T-helper 2 cell treated with Interferon-gamma antibody and Interleukin-4, amounts not matched to agents 5 μg/mL and 100 μg/mL, for 36 hours (primary cell): ENCODE measurements at regions not wholly inside any gene's neighbourhood (a gene's known extent, or its start where the extent isn't known, plus 50 kb on each side); places are given as distances from the start of the nearest gene placed in this dataset.

Experiments used
- DNase-seq: peaks from one replicate; pipeline ENCODE4 v3.0.0; 2021; ENCODE audit warnings: low spot score
- H3K27ac Mint-ChIP-seq: one replicate; pipeline ENCODE4 v1.8.0; 2021; ENCODE audit warnings: mild to moderate bottlenecking, mixed read lengths
- H3K27me3 Mint-ChIP-seq: one replicate; pipeline ENCODE4 v1.8.0; 2021; ENCODE audit warnings: low read depth, mixed read lengths
- H3K36me3 Mint-ChIP-seq: one replicate; pipeline ENCODE4 v1.8.0; 2021; ENCODE audit warnings: low read depth, mixed read lengths
- H3K4me1 Mint-ChIP-seq: one replicate; pipeline ENCODE4 v1.8.0; 2021; ENCODE audit warnings: low read depth, mixed read lengths
- H3K4me3 Mint-ChIP-seq: one replicate; pipeline ENCODE4 v1.8.0; 2022; ENCODE audit warnings: mild to moderate bottlenecking, moderate library complexity, mixed read lengths
- H3K9me3 Mint-ChIP-seq: one replicate; pipeline ENCODE4 v1.8.0; 2021; ENCODE audit warnings: mixed read lengths

DNA sequence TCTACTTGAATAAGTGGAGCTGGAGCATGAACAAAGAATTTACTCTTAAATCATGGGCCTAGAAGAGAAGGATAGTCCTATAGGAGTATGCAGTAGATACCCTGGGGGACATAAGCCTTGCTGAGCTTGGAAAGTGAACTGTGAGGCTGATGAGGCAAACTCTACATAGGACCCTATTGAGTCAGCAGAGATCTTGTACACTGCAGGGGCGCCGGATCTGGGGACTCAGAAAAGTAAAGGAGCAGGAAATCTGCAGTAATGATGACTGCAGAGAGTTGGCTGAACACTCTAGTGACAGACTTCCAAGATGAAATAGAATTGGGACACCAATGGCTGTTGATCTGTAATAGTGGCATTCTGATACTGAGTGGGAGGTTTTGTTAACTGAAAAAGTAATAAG lies 543.7 kb downstream of the XIRP2 start:
- no peaks in the 10 kb centered on the region for H3K4me1 Mint-ChIP-seq
- H3K4me3 Mint-ChIP-seq = no peak overlapping the region
- no peak overlapping the region for H3K27ac Mint-ChIP-seq
- no peaks in the 10 kb centered on the region for H3K9me3 Mint-ChIP-seq
- no peak for DNase-seq
- no peaks in the 10 kb centered on the region for H3K36me3 Mint-ChIP-seq
- H3K27me3 Mint-ChIP-seq = no peaks in the 10 kb centered on the region

GRCh38 chr2:167430447-167430846 lies 542.2 kb downstream of the XIRP2 start:
- H3K9me3 Mint-ChIP-seq = no peaks in the 10 kb centered on the region
- no peaks in the 10 kb centered on the region for H3K27me3 Mint-ChIP-seq
- H3K4me3 Mint-ChIP-seq = no peak overlapping the region
- H3K27ac Mint-ChIP-seq = no peak overlapping the region
- H3K36me3 Mint-ChIP-seq = no peaks in the 10 kb centered on the region
- H3K4me1 Mint-ChIP-seq = no peaks in the 10 kb centered on the region
- DNase-seq = no peak

DNA sequence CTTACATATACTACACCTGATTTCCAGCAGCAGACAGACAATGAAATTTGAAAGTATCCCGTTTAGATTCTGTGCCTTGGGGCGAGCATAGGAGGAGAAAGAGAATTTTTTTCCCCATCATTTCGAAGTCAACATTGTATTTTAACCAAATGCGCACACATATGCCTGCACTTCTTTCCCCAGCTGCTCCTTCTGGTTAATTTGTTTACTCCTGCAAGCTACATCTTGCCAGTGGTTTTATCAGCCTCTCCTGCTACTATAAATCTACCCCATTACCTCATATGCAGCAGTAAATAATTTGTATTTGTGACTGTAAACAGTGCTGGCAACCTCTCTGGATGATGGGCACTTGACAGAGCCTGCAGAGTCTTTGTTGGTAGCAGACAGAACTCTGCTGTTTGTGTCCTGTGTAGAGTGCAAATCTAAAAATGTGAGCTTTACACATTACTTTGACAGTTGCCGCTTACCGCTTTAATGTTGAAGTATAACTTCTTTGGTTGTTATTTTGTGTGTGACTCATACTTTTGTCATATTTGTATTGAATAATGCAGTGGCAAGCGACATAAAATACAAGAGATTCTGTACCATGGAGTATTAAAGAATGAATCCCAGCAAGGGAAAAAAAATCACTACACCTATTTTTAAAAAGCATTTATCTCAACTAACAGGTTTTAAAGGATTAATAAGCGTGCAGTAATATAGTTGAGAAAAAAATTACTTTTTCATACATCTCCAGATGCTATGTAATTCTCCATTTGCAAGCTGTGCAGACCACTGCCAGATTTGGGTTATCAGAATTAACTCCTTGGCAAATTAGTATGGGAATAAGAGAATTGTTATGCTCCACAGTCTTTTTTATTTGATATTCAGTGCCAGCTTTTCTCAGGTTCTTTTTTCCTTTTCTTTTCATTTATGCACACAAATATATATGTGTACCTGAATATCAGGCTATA lies 536.8 kb downstream of the XIRP2 start:
- Mint-ChIP-seq H3K9me3 (no peaks in the 10 kb centered on the region), H3K36me3 (no peaks in the 10 kb centered on the region), H3K4me1 (no peaks in the 10 kb centered on the region), H3K27ac (no peak overlapping the region), H3K4me3 (no peak overlapping the region), H3K27me3 (no peaks in the 10 kb centered on the region)
- no peak for DNase-seq

GRCh38 chr2:167424221-167424620 lies 535.9 kb downstream of the XIRP2 start:
- no peaks in the 10 kb centered on the region for H3K9me3 Mint-ChIP-seq
- no peaks in the 10 kb centered on the region for H3K4me1 Mint-ChIP-seq
- H3K4me3 Mint-ChIP-seq = no peak overlapping the region
- H3K27ac Mint-ChIP-seq = no peak overlapping the region
- no peak for DNase-seq
- H3K27me3 Mint-ChIP-seq = no peaks in the 10 kb centered on the region
- H3K36me3 Mint-ChIP-seq = no peaks in the 10 kb centered on the region

- Mint-ChIP-seq H3K4me1 (no peaks in the 10 kb centered on the region), H3K9me3 (no peaks in the 10 kb centered on the region)
Measured at GRCh38 chr2:167423731-167424130, 535.5 kb downstream of the XIRP2 start.

GRCh38 chr2:167420211-167420610 lies 531.9 kb downstream of the XIRP2 start:
- Mint-ChIP-seq H3K27ac (no peak overlapping the region), H3K4me1 (no peaks in the 10 kb centered on the region), H3K9me3 (no peaks in the 10 kb centered on the region), H3K27me3 (no peaks in the 10 kb centered on the region), H3K36me3 (no peaks in the 10 kb centered on the region), H3K4me3 (no peak overlapping the region)
- DNase-seq = no peak

More at GRCh38 chr2:167423731-167424130, 535.5 kb downstream of the XIRP2 start:
- Mint-ChIP-seq H3K27me3 (no peaks in the 10 kb centered on the region), H3K4me3 (no peak overlapping the region), H3K27ac (no peak overlapping the region), H3K36me3 (no peaks in the 10 kb centered on the region)
- DNase-seq = no peak

GRCh38 chr2:167415068-167415467 lies 526.8 kb downstream of the XIRP2 start:
- Mint-ChIP-seq H3K9me3 (no peaks in the 10 kb centered on the region), H3K4me3 (no peak overlapping the region), H3K27me3 (no peaks in the 10 kb centered on the region), H3K36me3 (no peaks in the 10 kb centered on the region), H3K27ac (no peak overlapping the region), H3K4me1 (no peaks in the 10 kb centered on the region)
- no peak for DNase-seq

DNA sequence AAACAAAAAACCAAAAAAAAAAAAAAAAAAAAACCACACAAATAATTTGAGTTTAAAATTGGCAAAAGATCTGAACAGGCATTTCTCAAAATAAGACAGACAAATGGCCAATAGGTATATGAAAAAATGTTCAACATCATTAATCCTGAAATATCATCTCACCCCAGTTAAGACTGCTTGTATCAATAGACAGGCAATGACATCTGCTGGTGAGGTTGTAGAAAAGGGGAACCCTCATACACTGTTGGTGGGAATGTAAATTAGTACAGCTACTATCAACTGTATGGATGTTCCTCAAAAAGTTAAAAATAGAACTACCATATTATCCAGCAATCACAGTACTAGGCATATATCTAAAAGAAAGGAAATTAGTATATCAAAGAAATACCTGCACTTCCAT lies 523.1 kb downstream of the XIRP2 start:
- Mint-ChIP-seq H3K9me3 (no peaks in the 10 kb centered on the region), H3K36me3 (no peaks in the 10 kb centered on the region), H3K4me1 (no peaks in the 10 kb centered on the region), H3K4me3 (no peak overlapping the region), H3K27ac (no peak overlapping the region), H3K27me3 (no peaks in the 10 kb centered on the region)
- no peak for DNase-seq

DNA sequence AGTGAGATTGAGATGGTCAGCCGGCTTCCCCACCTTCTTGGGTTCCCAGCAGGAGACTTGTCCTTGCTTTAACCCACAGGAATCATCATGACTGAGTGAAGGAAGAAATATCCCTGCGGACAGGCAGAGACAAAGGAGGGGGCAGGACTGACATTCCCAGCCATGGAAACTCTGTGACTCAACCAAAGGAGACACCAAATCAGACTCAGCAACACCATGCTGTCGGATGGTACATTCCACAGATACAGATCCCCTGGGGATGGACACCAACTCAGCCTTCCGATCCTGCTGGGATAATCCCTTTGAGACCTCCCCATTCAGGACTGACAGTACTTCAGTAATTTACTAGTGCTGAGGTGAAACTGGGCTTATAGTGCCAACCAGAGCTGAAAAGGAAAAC lies 518.3 kb downstream of the XIRP2 start:
- no peak overlapping the region for H3K27ac Mint-ChIP-seq
- H3K4me1 Mint-ChIP-seq = no peaks in the 10 kb centered on the region
- no peaks in the 10 kb centered on the region for H3K36me3 Mint-ChIP-seq
- H3K9me3 Mint-ChIP-seq = no peaks in the 10 kb centered on the region
- H3K27me3 Mint-ChIP-seq = no peaks in the 10 kb centered on the region
- DNase-seq = no peak
- no peak overlapping the region for H3K4me3 Mint-ChIP-seq

- no peaks in the 10 kb centered on the region for H3K9me3 Mint-ChIP-seq
- no peaks in the 10 kb centered on the region for H3K27me3 Mint-ChIP-seq
- no peak for DNase-seq
- no peaks in the 10 kb centered on the region for H3K4me1 Mint-ChIP-seq
- no peaks in the 10 kb centered on the region for H3K36me3 Mint-ChIP-seq
- no peak overlapping the region for H3K27ac Mint-ChIP-seq
- no peak overlapping the region for H3K4me3 Mint-ChIP-seq
Measured at GRCh38 chr2:167404627-167405284, 516.5 kb downstream of the XIRP2 start.

DNA sequence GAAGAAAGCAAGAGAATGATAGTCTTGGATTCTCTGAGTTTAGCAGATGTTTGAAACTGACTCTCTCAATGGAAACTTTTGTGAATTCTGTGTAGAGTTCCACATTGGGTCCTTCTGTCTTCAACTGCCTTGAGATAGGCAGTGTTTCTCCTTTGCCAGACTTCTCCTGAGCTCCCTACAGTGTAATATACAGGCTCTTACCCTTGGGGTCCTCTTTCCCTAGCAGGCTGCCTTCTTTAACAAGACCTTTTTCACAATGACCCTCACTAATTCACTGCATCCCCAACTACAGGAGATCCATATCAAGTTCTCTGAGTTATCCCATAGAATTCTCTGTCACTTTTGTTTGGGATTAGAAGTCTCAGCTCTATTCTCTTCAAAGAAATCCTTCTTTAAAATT lies 513.0 kb downstream of the XIRP2 start:
- H3K9me3 Mint-ChIP-seq = no peaks in the 10 kb centered on the region
- DNase-seq = no peak
- H3K4me1 Mint-ChIP-seq = no peaks in the 10 kb centered on the region
- H3K27ac Mint-ChIP-seq = no peak overlapping the region
- H3K4me3 Mint-ChIP-seq = no peak overlapping the region
- no peaks in the 10 kb centered on the region for H3K27me3 Mint-ChIP-seq
- no peaks in the 10 kb centered on the region for H3K36me3 Mint-ChIP-seq

DNA sequence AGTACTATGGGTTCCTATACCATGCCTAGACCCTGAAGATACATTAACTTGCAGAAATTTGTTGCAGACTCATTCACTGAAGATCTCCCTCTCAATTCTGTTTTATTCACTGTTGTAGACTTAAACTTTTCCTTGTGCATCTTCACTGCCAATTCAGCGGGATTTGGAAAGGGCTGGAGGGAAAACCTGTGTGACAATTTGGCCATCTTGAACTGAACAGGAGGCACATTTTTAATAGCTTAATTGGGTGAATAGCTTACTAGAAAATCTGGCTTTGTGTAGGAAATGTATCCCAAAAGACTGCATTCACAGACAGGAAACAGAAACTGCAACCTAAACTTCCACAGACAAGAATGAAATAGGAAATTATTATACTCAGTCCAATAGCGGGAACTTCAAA lies 512.3 kb downstream of the XIRP2 start:
- no peak overlapping the region for H3K4me3 Mint-ChIP-seq
- no peaks in the 10 kb centered on the region for H3K36me3 Mint-ChIP-seq
- DNase-seq = no peak
- no peaks in the 10 kb centered on the region for H3K27me3 Mint-ChIP-seq
- H3K9me3 Mint-ChIP-seq = no peaks in the 10 kb centered on the region
- H3K4me1 Mint-ChIP-seq = no peaks in the 10 kb centered on the region
- no peak overlapping the region for H3K27ac Mint-ChIP-seq

DNA sequence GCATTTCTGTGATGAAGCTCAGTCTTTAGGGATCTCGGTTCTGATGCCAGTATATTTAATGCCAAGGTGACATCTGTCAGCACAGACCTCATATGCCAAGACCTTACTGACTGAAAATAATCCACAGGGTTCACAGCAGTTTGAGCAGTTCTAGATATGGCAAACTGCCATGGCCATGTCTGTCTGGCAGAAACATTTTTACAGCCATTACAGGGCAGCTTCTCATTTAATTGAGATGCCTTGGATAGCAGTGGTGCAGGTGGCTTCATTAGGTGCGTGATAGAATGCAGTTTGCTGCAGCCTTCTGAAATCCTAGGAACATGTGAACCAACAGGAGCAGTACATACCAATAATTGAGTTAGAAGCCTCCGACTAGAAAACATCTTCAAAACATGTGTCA lies 510.6 kb downstream of the XIRP2 start:
- Mint-ChIP-seq H3K27me3 (no peaks in the 10 kb centered on the region), H3K9me3 (no peaks in the 10 kb centered on the region), H3K4me3 (no peak overlapping the region), H3K4me1 (no peaks in the 10 kb centered on the region), H3K36me3 (no peaks in the 10 kb centered on the region), H3K27ac (no peak overlapping the region)
- DNase-seq = no peak

- no peak for DNase-seq
- no peaks in the 10 kb centered on the region for H3K4me1 Mint-ChIP-seq
- H3K27ac Mint-ChIP-seq = no peak overlapping the region
- no peaks in the 10 kb centered on the region for H3K9me3 Mint-ChIP-seq
- no peaks in the 10 kb centered on the region for H3K27me3 Mint-ChIP-seq
- no peaks in the 10 kb centered on the region for H3K36me3 Mint-ChIP-seq
- H3K4me3 Mint-ChIP-seq = no peak overlapping the region
Measured at GRCh38 chr2:167388901-167389300, 500.6 kb downstream of the XIRP2 start.
